ENCODE measurements at regions not wholly inside any gene's neighbourhood (a gene's known extent, or its start where the extent isn't known, plus 50 kb on each side); places are given as distances from the start of the nearest gene placed in this dataset.

GRCh38 chr7:42573881-42574672 lies 337.1 kb upstream of the GLI3 start:
- TF ChIP-seq CTCF (IDR thresholded peaks at IDR 0.05; ENCODE audit: low read depth, low read length): no peak
- H3K4me3 ChIP-seq (ENCODE audit: low read depth, low read length): no peak overlapping the region

- H3K4me3 ChIP-seq (ENCODE audit: low read depth, low read length): no peak overlapping the region
- TF ChIP-seq CTCF (IDR thresholded peaks at IDR 0.05; ENCODE audit: low read depth, low read length): no peak
Measured at GRCh38 chr7:42572561-42572960, 335.6 kb upstream of the GLI3 start.

- no peak overlapping the region for H3K4me3 ChIP-seq (ENCODE audit: low read depth, low read length)
- TF ChIP-seq CTCF (IDR thresholded peaks at IDR 0.05; ENCODE audit: low read depth, low read length): no peak
Measured at GRCh38 chr7:42572056-42572455, 335.0 kb upstream of the GLI3 start.

- no peak for TF ChIP-seq CTCF (IDR thresholded peaks at IDR 0.05; ENCODE audit: low read depth, low read length)
- H3K4me3 ChIP-seq (ENCODE audit: low read depth, low read length): no peak overlapping the region
Measured at GRCh38 chr7:42570944-42571343, 333.9 kb upstream of the GLI3 start.

GRCh38 chr7:42567051-42567450 lies 330.0 kb upstream of the GLI3 start:
- no peak overlapping the region for H3K4me3 ChIP-seq (ENCODE audit: low read depth, low read length)
- no peak for TF ChIP-seq CTCF (IDR thresholded peaks at IDR 0.05; ENCODE audit: low read depth, low read length)

- H3K4me3 ChIP-seq (ENCODE audit: low read depth, low read length): no peak overlapping the region
Measured at GRCh38 chr7:42561797-42562196, 324.8 kb upstream of the GLI3 start.

More at GRCh38 chr7:42561797-42562196, 324.8 kb upstream of the GLI3 start:
- no peak for TF ChIP-seq CTCF (IDR thresholded peaks at IDR 0.05; ENCODE audit: low read depth, low read length)

Data from WI38 (cell line).